ENCODE measurements at regions not wholly inside any gene's neighbourhood (a gene's known extent, or its start where the extent isn't known, plus 50 kb on each side); places are given as distances from the start of the nearest gene placed in this dataset.

DNA sequence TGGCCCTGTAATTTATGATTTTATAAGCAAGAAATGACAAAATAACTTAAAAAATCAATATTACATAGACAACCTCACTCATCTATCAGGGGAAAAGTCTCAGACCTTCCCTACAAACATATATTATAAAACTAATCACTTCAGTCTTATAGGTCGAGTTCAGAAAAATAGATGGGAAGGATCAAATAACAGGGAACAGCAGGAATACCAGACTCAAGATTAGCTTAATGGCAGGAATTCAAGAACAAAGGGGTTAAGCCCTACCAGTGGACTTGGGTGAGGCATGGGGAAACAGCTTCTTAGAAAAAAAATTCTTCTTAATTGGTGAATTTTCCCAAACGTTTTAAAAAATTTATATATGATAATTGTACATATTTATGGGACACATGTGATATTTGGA lies 51.6 kb upstream of the CRY1 start (continued):
- TF ChIP-seq ZNF462 (CRISPR knock-in tag; IDR thresholded peaks at IDR 0.05) (no peak), STAT1 (IDR thresholded peaks at IDR 0.05; ENCODE audit: unreplicated experiment) (no peak), NANOG (IDR thresholded peaks at IDR 0.05; ENCODE audit: borderline replicate concordance) (no peak), CTCF (conservative IDR thresholded peaks at IDR 0.05; ENCODE audit: low read depth in 2 of 2) (no peak)

DNA sequence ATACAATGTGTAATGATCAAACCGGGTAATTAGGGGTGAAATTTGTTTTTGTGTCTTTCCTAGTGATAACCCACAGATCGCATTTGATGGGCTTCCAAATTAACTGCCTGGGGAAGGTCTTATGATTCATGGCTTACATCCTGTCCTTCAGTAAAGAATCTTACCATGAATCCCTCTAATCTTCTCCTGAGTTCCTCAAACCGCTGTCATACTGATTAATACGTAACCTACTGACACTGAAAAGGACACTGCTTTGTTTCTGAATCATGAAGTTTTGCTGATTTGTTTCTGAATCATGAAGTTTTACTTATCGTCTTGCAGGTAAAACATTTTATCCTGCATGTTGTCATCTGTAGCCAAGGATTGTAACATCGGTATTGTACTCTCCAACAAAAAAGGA lies 52.0 kb upstream of the CRY1 start:
- Mint-ChIP-seq H3K9me3 (no peaks in the 10 kb centered on the region; the same call in 2 of the 3 replicates), H3K27ac (no peak overlapping the region), H3K4me3 (no peak overlapping the region), H3K4me1 (no peaks in the 10 kb centered on the region), H3K36me3 (ENCODE audit: low read depth) (no peaks in the 10 kb centered on the region), H3K27me3 (ENCODE audit: insufficient read depth, low read depth, poor library complexity) (no peaks in the 10 kb centered on the region)
- Histone ChIP-seq H3K79me2 (replicated peaks; ENCODE audit: insufficient read depth) (no peaks in the 10 kb centered on the region), H3K36me3 (ENCODE audit: insufficient read depth) (no peaks in the 10 kb centered on the region), H3K9me2 (ENCODE audit: insufficient read depth) (peaks cover 18% of the 10 kb centered on the region), H3K4me1 (ENCODE audit: insufficient read depth) (no peaks in the 10 kb centered on the region), H3K4me2 (no peak overlapping the region), H3K4me3 (no peak overlapping the region), H3K27ac (ENCODE audit: low read depth) (no peak overlapping the region), H4K20me1 (replicated peaks; ENCODE audit: insufficient read depth) (no peaks in the 10 kb centered on the region), H2AFZ (no peak overlapping the region), H3F3A (replicated peaks; ENCODE audit: low read depth) (no peaks in the 10 kb centered on the region), H3K27me3 (ENCODE audit: insufficient read depth) (no peaks in the 10 kb centered on the region)
- no peak for ATAC-seq
- DNase-seq (ENCODE audit: low spot score), result no peak
- TF ChIP-seq ZNF331 (CRISPR knock-in tag; IDR thresholded peaks at IDR 0.05; ENCODE audit: low read depth), result no peak
- TF ChIP-seq CREB1 (CRISPR knock-in tag; IDR thresholded peaks at IDR 0.05; ENCODE audit: low read depth), result no peak
- no peak for TF ChIP-seq ZNF114 (CRISPR knock-in tag; IDR thresholded peaks at IDR 0.05)
- TF ChIP-seq NANOG (IDR thresholded peaks at IDR 0.05; ENCODE audit: borderline replicate concordance), result no peak
- TF ChIP-seq EZH2 (IDR thresholded peaks at IDR 0.05; ENCODE audit: low read depth, unreplicated experiment), result no peak
- no peak for TF ChIP-seq EZH2phosphoT487 (IDR thresholded peaks at IDR 0.05; ENCODE audit: unreplicated experiment)
- TF ChIP-seq ETS1 (IDR thresholded peaks at IDR 0.05), result no peak
- no peak for TF ChIP-seq CTCF (conservative IDR thresholded peaks at IDR 0.05; ENCODE audit: low read depth in 2 of 2)

Measured in GM23338 (cell line).